G401 (cell line): ENCODE measurements at regions not wholly inside any gene's neighbourhood (a gene's known extent, or its start where the extent isn't known, plus 50 kb on each side); places are given as distances from the start of the nearest gene placed in this dataset.

Source experiments
- DNase-seq: peaks from one replicate; pipeline ENCODE4 v3.0.0-alpha.2; 2015; ENCODE audit warnings: low spot score
- in situ Hi-C: cut with HindIII; loops from 2 replicates; pipeline ENCODE4 v1.10.0; 2016; ENCODE audit warnings: low sequenced_read_pairs, mixed read lengths

DNA sequence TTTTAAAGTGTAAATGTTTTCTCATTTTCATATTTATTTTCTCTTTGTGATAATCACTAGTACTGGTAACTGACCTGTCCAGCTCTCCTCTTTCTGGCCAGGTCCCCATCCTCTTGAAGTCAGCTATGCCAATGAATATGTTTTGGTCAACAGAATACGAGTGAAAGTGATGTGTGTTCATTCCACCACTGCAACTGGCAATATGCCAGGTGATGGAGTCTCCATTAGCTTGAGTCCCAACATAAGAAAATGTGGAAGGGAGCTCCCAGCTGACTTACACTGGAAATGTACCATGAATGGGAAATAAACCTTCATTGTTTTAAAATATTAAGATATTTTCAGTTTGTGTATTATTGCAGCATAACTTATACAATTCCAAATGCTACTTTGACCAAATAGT is 75.8 kb downstream of the CCDC34 start:
- DNase-seq = no peak
- in situ Hi-C loops = no loop called here

DNA sequence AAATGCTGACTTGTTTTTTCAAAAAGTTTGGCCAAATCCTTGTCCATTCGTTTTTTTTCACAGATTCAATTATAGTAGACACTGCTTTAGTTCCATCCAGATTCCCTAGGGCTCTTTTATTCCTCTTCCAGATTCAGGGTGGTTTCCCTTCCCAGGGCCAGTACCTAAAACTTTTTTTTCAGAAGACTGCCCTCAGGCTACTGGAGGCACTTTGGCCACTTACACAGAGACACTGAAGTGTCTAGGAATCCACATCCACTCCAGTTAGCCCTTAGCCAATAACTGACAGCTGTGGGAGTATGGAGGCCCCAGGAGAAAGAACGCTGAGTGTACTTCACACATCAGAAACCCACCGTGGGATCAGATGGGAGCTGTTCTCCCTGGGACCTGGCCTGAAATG is 77.3 kb downstream of the CCDC34 start:
- in situ Hi-C loops = no loop called here
- no peak for DNase-seq

DNA sequence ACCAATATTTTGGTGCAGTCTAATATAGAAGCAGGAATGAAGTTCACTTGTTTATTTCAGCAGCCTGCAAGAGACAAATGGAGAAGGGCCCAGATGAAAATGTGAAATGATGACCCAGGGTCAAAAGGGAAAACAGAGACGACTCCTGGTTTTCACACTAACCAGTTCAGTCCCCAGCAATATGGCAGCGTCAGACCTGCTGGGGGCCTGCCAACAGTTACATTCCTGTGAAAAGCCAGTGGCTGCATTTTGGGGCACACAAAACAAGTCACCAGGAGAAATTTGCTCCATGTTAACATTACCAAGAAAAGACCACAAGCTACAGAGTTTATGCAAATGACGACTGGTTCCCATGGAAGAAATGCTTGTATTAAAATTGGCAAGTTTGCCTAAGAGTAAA is 80.2 kb downstream of the CCDC34 start:
- in situ Hi-C loops = no loop called here
- DNase-seq = peak; percentile 17

DNA sequence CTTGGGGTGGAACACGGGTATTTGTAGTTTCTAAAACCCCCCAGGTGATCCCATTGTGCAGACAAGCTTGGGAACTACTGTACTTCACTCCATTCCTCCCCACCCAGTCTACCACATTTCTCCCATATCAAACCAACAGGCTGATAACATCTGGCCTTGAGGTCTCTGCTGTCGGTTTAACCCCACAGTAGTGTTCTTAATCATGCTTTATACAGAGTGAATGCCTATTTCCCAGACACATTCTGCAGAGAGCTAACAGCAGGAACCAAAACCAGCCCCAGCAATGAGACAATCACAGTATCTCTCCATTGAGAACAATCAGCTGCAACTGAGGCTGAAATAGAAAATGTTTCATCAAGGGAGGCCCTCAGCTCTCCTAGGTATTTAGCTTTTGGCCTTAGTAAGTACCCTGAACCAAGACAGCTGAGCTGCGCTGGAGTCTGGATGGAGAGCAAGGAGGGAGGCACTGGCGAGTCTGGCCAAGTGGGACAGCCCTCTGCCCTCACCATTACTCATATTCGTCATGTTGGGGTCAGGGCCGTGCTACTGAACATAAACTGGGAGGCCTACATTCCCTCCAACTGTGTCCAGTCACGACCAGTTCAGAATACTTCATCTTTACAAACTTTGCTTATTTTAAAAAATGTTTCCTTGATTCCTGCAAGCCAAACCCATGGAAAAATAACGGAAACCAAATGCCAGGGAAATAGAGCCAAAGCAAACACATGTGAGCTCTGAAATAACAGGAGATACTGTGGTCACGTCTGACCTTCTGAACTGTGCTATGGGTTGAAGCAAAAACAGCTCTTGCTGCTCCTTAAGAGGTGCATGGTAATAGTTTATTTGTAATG is 81.0 kb downstream of the CCDC34 start:
- in situ Hi-C loops = no loop called here
- no peak for DNase-seq

DNA sequence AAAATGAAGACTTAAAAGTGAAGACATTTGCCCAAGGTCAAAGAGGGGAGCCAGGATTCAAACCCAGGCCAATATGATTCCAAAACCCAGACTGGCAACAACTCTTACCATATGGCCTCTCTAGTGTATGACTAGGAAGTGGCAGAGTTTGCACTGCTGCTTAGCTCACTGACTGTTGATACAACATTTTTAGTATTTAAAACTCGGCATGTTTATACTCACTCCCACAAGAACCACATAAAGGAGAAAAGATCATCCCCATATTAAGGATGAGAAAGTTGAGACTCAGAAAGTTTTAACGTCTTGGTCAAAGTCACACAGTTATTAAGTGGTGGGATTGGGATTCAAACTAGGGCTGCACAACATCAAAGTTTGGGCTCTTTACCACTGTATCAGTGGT is 81.7 kb downstream of the CCDC34 start:
- DNase-seq = no peak
- in situ Hi-C loops = no loop called here

DNA sequence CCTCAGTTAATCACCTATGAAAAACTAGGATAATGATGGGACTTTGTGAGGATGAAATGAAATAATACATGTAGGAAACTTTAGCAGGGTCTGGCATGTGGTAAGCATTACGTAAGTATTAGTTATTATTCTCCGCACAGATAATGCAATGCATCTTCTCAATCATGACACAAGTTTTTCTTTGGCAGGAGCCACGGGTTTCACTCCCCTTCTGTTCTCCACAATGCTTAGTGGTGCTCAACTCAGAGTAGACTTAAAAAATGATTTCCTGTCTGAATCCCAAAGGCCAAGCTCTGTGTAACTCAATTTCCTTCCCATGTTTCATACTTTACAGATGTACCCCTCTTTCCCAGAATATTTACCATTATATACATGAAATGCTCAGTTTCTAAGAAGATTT is 82.9 kb downstream of the CCDC34 start:
- DNase-seq = no peak
- in situ Hi-C loops = no loop called here

DNA sequence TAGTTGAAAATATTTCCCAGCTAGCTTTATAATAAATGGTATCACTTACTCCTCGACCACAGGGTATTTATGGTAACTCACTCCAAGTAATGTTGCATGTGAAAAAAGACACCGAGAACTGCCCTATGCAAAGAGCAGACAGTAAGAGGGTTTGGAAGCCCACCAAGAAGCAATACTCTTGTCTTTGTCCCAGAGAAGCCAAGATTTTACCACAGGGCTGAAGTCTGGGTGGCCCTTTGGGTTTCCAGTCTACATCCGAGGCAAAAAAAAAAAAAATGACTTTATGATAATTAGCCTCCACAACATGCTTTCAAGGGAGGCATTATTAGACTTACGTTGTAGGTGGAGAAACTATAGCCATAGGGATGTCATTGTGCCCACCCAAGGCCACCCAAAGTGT is 83.6 kb downstream of the CCDC34 start:
- in situ Hi-C loops = no loop called here
- DNase-seq = no peak

DNA sequence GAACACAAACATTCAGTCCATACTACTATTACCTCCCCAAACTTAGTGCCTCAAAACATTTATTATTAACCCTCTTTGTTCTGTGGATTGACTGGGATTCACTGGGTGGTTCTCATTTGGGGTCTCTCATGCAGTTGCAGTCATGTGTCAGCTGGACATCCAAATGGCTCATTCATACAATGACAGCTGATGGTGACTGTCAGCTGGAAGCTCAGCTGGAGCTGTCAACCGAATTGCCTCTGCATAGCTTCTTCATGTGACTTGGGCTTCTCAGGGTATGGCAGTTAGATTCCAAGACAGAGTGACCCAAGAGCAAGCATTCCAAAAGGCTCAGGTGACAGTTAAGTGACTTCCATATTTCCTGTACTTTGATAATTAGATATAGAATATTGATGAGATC is 85.2 kb downstream of the CCDC34 start:
- in situ Hi-C loops = no loop called here
- DNase-seq = no peak

DNA sequence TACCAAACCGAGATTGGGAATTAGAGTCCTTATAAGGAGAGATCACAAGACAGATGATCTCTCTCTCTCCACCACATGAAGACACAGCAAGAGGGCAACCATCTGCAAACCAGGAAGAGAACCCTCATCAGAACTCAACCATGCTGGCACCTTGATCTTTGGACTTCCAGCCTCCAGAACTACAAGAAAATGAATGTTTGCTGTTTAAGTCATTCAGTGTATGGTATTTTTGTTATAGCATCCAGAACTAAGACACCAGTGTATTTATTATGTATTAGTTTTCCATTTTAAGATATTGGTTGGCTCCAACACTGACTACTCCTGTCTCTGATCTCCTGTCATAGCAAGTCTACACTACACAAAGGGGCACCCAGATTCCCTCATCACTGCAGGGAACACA is 86.9 kb downstream of the CCDC34 start:
- DNase-seq = no peak
- in situ Hi-C loops = no loop called here

DNA sequence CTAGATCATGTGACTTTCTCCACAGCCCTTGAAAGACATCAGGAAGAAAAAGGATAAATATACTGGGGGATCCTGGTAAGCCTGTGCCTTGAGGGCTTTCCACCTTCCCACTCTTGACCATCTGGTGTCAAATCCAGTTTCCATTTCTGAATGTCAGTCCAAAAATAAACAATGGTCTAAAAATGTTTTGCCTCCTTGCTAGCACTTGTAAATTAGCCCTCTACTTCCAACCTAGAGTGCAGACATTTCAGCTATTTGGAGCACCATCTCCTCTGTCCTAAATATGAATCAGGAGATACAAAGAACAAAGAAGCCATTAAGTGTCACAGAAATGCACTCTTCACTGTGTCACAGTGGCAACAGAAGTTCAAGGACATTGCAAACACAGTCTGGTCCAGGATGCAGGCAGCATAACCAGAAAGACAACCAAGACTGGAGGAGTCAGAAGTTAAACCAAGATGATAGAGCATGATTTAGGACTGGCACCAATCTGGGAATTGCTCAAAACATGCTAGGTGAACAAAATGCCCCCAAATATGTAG is 88.1 kb downstream of the CCDC34 start:
- in situ Hi-C loops = no loop called here
- DNase-seq = no peak

DNA sequence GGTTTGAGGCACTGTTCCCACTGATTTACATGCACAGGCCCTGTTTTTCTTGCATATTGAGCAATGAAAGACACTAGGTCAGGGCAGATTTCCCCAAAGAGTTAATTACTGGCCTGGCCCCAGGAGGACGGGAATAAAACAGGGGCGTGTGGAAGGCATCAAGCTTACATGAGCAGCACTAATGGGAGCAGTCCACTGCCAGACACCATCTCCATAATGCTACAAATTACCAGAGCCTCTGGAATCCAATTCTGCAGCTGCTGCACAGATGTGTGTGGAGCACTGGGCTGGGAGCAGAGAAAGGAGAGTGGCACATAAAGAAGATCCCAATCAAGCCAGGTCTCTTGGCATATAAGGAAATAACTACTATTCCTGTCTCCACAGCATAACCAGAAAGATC is 96.9 kb downstream of the CCDC34 start:
- in situ Hi-C loops = no loop called here

DNA sequence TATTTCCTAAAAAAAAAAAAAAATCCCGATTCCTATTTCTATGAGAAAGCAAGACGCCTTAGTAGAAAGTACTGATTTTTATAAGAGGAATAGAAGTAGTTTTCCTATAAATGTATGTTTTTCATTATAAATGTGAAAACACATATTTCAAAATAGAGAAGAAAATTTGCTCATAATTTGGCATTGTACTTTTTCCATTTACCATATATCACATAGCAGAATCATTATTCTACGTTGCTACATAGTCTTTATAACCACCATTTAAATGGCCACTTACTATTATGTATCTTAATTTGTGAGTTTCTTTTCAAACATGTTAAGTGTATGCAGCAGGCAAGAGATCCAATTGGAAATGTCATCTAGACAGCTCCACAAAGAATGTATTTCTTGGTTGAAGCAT is 99.0 kb downstream of the CCDC34 start:
- in situ Hi-C loops = no loop called here
- no peak for DNase-seq

More for the DNA sequence above, 96.9 kb downstream of the CCDC34 start:
- no peak for DNase-seq

DNA sequence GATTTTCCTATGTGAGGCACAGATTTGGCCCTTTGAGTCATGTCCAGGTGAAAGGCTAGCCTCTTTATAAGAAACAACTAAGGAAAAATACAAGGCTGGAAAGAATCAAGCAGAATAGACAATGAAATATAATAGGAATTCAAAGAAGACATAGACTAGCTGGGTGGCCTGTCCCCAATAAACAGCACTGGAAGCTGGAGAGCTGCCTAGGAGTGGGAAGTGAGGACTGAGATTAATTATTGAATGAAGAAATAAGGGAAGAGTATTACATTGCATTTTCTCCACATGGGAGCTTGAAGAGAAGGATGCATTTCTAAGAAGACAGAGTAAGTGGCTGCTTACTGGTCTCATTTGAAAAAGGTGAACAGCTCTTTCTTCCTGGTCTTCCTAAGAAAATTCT is 100.0 kb downstream of the CCDC34 start:
- in situ Hi-C loops = no loop called here
- no peak for DNase-seq

DNA sequence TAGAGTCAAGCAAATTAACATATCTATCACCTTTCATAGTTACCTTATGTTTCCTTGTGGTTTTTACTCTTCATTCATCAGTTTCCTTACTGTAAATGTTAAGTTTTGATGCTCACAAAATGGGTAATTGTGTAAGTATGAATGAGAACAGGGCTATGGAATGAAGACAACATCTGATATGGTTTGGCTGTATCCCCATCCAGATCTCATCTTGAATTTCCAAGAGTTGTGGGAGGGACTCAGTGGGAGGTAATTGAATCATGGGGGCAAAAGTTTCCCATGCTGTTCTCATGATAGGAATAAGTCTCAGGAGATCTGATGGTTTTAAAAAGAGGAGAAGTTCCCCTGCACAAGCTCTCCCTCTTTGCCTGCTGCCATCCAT is 107.6 kb downstream of the CCDC34 start:
- DNase-seq = no peak
- in situ Hi-C loops = no loop called here

DNA sequence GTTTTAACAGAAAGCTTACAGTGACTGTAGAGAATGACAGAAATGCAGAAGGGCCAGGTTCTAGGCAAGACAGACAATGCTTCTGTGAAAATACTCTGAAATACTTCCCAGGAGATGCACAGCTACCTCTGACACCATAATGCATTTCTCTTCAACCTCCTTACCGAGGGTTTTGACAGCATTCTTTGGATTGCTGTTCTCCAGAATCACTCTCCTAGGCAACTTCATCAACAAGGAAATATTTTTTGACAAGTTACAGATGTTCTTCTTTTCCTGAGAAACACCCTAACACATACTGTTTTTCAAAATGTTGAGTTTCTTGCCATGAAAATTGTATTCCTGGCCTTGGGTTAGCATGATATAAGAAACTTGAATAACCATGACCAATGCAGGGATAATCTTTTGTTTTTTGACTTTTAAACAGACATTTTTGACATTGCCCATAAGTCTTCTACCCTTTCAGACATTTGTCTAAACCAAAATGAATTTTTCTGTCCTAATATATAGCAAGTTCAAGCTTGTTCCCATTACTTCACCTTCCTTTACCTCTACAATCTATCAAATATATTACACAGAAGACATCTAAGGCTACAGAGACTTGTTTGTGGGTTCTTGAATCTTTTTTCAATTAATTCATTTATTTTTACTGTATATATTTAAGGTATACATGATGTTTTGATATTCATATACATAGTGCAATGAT is 108.1 kb downstream of the CCDC34 start:
- DNase-seq = no peak
- in situ Hi-C loops = no loop called here

DNA sequence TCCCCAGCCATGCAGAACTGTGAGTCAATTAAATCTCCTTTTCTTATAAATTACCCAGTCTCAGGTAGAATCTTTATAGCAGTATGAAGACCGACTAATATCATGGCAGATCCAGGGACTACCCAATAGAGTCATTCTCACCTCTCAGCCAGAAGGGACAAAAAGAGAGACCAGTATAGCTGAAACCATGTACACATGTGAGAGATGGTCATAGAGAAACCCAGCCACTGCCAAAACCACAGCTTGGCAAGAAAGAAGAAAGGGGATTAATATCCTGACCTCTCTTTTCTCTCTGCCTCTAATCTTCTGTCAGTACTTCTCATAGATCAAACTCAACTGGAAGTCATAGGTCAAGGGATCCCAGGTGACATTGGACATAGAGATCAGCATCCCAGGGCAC is 109.8 kb downstream of the CCDC34 start:
- in situ Hi-C loops = no loop called here
- no peak for DNase-seq

DNA sequence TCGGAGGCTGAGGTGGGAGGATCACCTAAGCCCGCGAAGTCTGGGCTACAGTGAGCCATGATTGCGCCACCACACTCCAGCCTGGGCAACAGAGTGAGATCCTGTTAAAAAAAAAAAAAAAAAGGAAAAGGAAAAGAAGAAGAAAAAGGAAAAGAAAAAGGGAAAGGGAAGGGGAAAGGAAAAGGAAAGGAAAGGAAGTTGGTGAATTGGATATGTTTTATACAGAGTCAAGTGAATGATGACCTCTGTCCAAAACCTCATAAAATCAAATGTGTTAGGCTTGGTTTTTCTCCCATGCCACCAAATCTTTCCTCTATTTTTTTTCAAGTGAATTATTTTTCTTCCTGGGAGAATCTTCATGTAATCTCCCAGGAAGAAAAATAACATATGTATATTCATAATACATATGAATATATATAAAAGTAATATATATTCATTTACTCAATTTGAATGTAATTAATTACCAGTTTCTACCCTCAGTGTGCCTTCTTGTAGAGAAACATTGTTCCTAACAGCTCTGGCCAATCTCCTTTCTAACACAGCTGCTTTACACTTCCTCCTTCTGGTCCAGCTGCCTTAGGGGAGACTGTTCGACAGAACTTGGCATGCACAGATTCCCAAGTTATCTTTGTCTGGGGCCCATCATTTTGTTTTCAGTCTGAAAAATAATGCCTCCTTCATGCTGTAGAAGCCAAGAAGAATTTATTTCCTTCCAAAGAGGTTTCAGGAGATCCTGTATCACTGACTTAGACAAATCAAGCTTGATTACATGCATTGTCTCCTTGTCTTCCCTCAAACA is 111.9 kb downstream of the CCDC34 start:
- no peak for DNase-seq
- in situ Hi-C loops = no loop called here

DNA sequence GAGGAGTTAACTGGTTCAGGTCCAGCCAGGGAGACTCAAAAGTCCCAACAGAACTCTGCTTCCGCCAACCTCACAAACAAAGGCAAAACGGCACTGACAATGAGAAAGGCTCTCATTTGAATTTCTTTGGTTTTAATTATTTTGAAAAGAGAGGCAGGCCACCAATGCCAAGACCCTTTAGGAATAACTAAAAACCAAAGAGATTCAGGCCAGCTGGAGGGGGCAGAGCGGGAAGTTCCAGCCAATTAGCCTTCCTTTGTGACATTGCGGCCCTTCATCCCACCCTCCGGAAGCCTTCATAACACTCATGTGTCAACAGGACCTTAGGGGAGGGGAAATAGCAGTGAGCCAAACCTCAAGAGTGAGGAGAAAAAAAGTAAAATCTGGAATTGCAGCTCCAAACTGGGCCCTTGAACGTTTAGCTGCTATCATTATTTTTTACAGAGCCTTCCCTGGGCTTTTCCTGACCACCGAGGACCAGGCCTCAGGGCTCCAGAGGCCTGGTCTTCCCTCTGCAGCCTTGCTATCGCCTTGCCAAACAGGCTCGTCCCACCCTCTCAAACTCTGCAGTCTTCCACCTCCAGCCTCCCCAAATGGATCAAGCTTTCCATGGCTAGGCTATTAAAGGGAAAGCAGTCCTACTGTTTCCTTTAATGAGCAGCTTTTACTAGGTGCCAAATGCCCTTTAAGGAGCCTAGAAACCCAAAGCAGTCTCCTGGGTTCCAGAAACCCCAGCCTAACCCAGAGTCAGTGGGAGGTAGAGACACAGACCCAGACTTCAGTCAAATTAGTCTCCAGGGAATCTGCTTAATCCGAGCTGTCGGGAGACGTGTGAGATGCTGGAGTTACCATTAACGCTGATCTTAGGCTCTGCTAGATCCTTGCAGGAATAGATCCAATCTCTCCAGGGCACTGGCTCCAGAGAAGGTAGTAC is 114.2 kb downstream of the CCDC34 start:
- in situ Hi-C loops = no loop called here
- DNase-seq = peak; percentile 17

DNA sequence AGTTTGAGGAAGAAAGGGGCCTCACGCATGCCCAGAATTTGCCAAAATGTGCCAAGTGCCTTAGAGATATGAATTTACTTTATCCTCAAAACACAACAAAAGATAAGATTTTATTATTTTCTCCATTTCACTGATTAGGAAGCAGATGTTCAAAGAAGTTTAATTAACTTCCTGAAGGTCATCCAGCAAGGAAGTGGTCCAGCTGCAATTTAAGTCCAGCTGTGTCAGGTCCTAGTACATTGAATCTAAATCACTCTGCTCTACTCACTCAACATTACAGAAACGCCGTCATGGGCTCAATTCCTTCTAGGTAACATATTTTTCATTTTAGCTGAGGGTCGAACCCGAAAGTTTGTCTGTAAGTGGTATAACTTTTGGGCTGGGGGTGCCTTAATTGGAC is 115.4 kb downstream of the CCDC34 start:
- in situ Hi-C loops = no loop called here
- DNase-seq = no peak
